GM19455 (cell line): ENCODE measurements at regions not wholly inside any gene's neighbourhood (a gene's known extent, or its start where the extent isn't known, plus 50 kb on each side); places are given as distances from the start of the nearest gene placed in this dataset.
"Not testable (repeated sequence)": the region's sequence is repeated elsewhere in the genome, so short reads cannot be mapped to it uniquely, and the experiment has no call there.

Experiments used
- ATAC-seq: cut with Tn5 transposase; IDR thresholded peaks from one replicate; pipeline ENCODE4 v1.9.1; 2021; ENCODE audit not compliant: unreplicated experiment

- ATAC-seq, result no peak
These were observed 381.8 kb downstream of the BUD13 start for GRCh38 chr11:116390963-116391362.

GRCh38 chr11:116388146-116388545 is 384.6 kb downstream of the BUD13 start:
- ATAC-seq, result no peak

- no peak for ATAC-seq
These were observed 385.1 kb downstream of the BUD13 start for GRCh38 chr11:116387641-116388040.

GRCh38 chr11:116386118-116386699 is 386.6 kb downstream of the BUD13 start:
- no peak for ATAC-seq

- no peak for ATAC-seq
These were observed 387.9 kb downstream of the BUD13 start for GRCh38 chr11:116384876-116385275.

GRCh38 chr11:116384407-116384806 is 388.4 kb downstream of the BUD13 start:
- no peak for ATAC-seq

GRCh38 chr11:116379185-116379828 is 393.5 kb downstream of the BUD13 start:
- ATAC-seq, result no peak

GRCh38 chr11:116376547-116376946 is 396.2 kb downstream of the BUD13 start:
- no peak for ATAC-seq

- ATAC-seq, result no peak
These were observed 396.7 kb downstream of the BUD13 start for GRCh38 chr11:116376054-116376453.

GRCh38 chr11:116375221-116375620 is 397.6 kb downstream of the BUD13 start:
- no peak for ATAC-seq

GRCh38 chr11:116374085-116374484 is 398.7 kb downstream of the BUD13 start:
- no peak for ATAC-seq

GRCh38 chr11:116373104-116373944 is 399.5 kb downstream of the BUD13 start:
- ATAC-seq, result no peak

- no peak for ATAC-seq
These were observed 401.6 kb downstream of the BUD13 start for GRCh38 chr11:116371146-116371545.

- ATAC-seq, result no peak
These were observed 404.0 kb downstream of the BUD13 start for GRCh38 chr11:116368784-116369183.

GRCh38 chr11:116366980-116367645 is 405.7 kb downstream of the BUD13 start:
- no peak for ATAC-seq

- no peak for ATAC-seq
These were observed 406.3 kb downstream of the BUD13 start for GRCh38 chr11:116366451-116366850.

GRCh38 chr11:116364925-116365324 is 407.9 kb downstream of the BUD13 start:
- not testable (repeated sequence) for ATAC-seq

GRCh38 chr11:116364348-116364747 is 408.4 kb downstream of the BUD13 start:
- ATAC-seq, result no peak

GRCh38 chr11:116360221-116360941 is 412.4 kb downstream of the BUD13 start:
- no peak for ATAC-seq

GRCh38 chr11:116357784-116358544 is 414.8 kb downstream of the BUD13 start:
- ATAC-seq, result no peak
